ENCODE measurements at regions not wholly inside any gene's neighbourhood (a gene's known extent, or its start where the extent isn't known, plus 50 kb on each side); places are given as distances from the start of the nearest gene placed in this dataset.
A peak's percentile ranks its signal among the peaks of the same experiment; 100 is the strongest.

GRCh38 chr2:151181524-151181923, 80.1 kb downstream of the RBM43 start:
- Histone ChIP-seq H3K9me3 (no peaks in the 10 kb centered on the region), H3K27me3 (no peaks in the 10 kb centered on the region), H3K4me3 (no peak overlapping the region), H3K36me3 (no peaks in the 10 kb centered on the region), H3K27ac (replicated peaks in 1 of 4) (no peak overlapping the region), H3K4me1 (no peaks in the 10 kb centered on the region)
- peak; percentile 31 for DNase-seq (ENCODE audit: extremely low spot score)
- TF ChIP-seq CTCF (IDR thresholded peaks at IDR 0.05) = no peak
- no peak for TF ChIP-seq POLR2A (IDR thresholded peaks at IDR 0.05; ENCODE audit: low read depth)
- TF ChIP-seq EP300 (IDR thresholded peaks at IDR 0.05) = no peak
- no peak for TF ChIP-seq POLR2AphosphoS5 (IDR thresholded peaks at IDR 0.05)
- WGBS = 80% methylated on average over 6 of the region's 6 CpGs
- intact Hi-C loops (cut with DNase I) = no loop called here

GRCh38 chr2:151180123-151180522, 81.5 kb downstream of the RBM43 start:
- WGBS = 89% methylated on average over 3 of the region's 3 CpGs
- H3K4me1 ChIP-seq = no peaks in the 10 kb centered on the region
- no peak for DNase-seq (ENCODE audit: extremely low spot score)
- intact Hi-C loops (cut with DNase I) = no loop called here
- TF ChIP-seq CTCF (IDR thresholded peaks at IDR 0.05) (no peak), POLR2A (IDR thresholded peaks at IDR 0.05; ENCODE audit: low read depth) (no peak), POLR2AphosphoS5 (IDR thresholded peaks at IDR 0.05) (no peak), EP300 (IDR thresholded peaks at IDR 0.05) (no peak)
- no peak overlapping the region for H3K4me3 ChIP-seq
- no peak overlapping the region for H3K27ac ChIP-seq (replicated peaks in 1 of 4)
- no peaks in the 10 kb centered on the region for H3K27me3 ChIP-seq
- H3K9me3 ChIP-seq = no peaks in the 10 kb centered on the region
- H3K36me3 ChIP-seq = no peaks in the 10 kb centered on the region

DNA sequence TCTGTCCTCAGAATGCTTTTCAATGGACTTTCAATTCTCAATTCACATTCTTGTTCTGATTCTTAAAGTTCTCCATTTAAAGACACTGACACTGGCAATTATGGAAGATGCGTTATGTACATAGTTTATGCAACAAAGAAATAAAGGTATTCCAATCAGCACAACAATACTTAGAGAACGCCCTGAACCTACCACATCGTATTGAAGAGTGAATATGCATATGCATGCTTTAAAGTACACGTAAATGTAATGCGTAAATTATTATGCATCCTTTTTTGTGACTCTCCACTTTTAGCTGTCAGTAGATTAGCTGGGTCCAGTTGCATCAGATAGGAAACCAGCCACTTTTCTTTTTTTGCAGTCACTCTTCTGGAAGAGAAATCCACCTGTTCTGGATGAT, 83.5 kb downstream of the RBM43 start:
- Histone ChIP-seq H3K27ac (replicated peaks in 1 of 4) (no peak overlapping the region), H3K27me3 (no peaks in the 10 kb centered on the region), H3K36me3 (no peaks in the 10 kb centered on the region), H3K4me3 (no peak overlapping the region), H3K9me3 (no peaks in the 10 kb centered on the region), H3K4me1 (no peaks in the 10 kb centered on the region)
- intact Hi-C loops (cut with DNase I) = no loop called here
- TF ChIP-seq EP300 (IDR thresholded peaks at IDR 0.05) = no peak
- no peak for TF ChIP-seq POLR2A (IDR thresholded peaks at IDR 0.05; ENCODE audit: low read depth)
- no peak for TF ChIP-seq CTCF (IDR thresholded peaks at IDR 0.05)
- no peak for TF ChIP-seq POLR2AphosphoS5 (IDR thresholded peaks at IDR 0.05)
- WGBS = 88% methylated on average over 5 of the region's 5 CpGs
- DNase-seq (ENCODE audit: extremely low spot score) = no peak

GRCh38 chr2:151177756-151178155, 83.9 kb downstream of the RBM43 start:
- intact Hi-C loops (cut with DNase I) = no loop called here
- no peak overlapping the region for H3K4me3 ChIP-seq
- H3K9me3 ChIP-seq = no peaks in the 10 kb centered on the region
- H3K27me3 ChIP-seq = no peaks in the 10 kb centered on the region
- no peak for TF ChIP-seq EP300 (IDR thresholded peaks at IDR 0.05)
- no peaks in the 10 kb centered on the region for H3K36me3 ChIP-seq
- WGBS = 96% methylated on average over 4 of the region's 4 CpGs
- H3K27ac ChIP-seq (replicated peaks in 1 of 4) = no peak overlapping the region
- DNase-seq (ENCODE audit: extremely low spot score) = peak; percentile 55
- no peaks in the 10 kb centered on the region for H3K4me1 ChIP-seq

- Histone ChIP-seq H3K4me3 (no peak overlapping the region), H3K9me3 (no peaks in the 10 kb centered on the region), H3K27ac (replicated peaks in 1 of 4) (no peak overlapping the region), H3K36me3 (no peaks in the 10 kb centered on the region), H3K4me1 (no peaks in the 10 kb centered on the region), H3K27me3 (no peaks in the 10 kb centered on the region)
- WGBS = 90% methylated on average over 3 of the region's 3 CpGs
- intact Hi-C loops (cut with DNase I) = no loop called here
- DNase-seq (ENCODE audit: extremely low spot score) = no peak
- TF ChIP-seq POLR2A (IDR thresholded peaks at IDR 0.05; ENCODE audit: low read depth) = no peak
- no peak for TF ChIP-seq CTCF (IDR thresholded peaks at IDR 0.05)
- TF ChIP-seq EP300 (IDR thresholded peaks at IDR 0.05) = no peak
- TF ChIP-seq POLR2AphosphoS5 (IDR thresholded peaks at IDR 0.05) = no peak
Measured at GRCh38 chr2:151176661-151177060, 85.0 kb downstream of the RBM43 start.

Data from esophagus muscularis mucosa (tissue), 4 donors.